Activated CD8-positive, alpha-beta memory T cell treated with anti-CD3 and anti-CD28 coated beads, Interleukin-2, amount 50 U/mL, for 24 hours (primary cell): ENCODE measurements at regions not wholly inside any gene's neighbourhood (a gene's known extent, or its start where the extent isn't known, plus 50 kb on each side); places are given as distances from the start of the nearest gene placed in this dataset.
"Not testable (repeated sequence)": the region's sequence is repeated elsewhere in the genome, so short reads cannot be mapped to it uniquely, and the experiment has no call there.

Source experiments
- DNase-seq: peaks from one replicate; pipeline ENCODE4 v3.0.0-alpha.2; 2020; ENCODE audit errors: extremely low read depth

DNA sequence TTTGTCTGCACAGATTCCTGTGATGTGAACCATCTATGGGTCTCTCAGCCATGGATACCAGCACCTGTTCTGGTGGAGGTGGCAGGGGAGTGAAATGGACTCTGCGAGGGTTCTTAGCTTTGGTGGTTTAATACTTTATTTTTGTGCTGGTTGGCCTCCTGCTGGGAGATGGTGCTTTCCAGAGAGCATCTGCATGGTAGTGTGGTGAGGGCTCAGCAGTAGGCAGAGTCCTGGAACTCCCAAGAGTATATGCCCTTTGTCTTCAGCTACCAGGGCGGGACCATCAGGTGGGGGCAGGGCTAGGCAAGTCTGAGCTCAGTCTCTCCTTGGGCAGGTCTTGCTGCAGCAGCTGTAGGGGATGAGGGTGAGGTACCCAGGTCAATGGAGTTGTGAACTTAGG lies 97.5 kb upstream of the TRIM2 start:
- DNase-seq, result not testable (repeated sequence)

DNA sequence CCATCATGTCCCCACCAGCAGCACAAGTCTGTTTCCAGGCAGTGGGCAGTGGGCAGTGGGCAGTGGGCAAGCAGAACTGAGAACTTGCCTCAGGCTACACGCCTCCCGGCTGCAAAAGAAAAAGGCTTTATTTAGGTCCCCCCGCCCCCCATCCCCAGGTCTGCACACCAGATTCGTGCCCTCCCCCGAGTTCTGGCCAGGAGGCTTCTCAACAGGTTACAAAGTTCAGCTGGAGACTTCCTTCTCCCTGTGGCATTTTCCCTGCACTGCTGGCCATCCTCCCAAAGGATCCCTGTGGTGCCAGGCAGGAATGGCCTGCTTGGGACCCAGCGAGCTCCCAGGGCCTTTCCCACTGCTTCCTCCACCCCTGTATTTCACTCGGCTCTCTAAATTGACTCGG lies 97.0 kb upstream of the TRIM2 start:
- DNase-seq, result no peak

DNA sequence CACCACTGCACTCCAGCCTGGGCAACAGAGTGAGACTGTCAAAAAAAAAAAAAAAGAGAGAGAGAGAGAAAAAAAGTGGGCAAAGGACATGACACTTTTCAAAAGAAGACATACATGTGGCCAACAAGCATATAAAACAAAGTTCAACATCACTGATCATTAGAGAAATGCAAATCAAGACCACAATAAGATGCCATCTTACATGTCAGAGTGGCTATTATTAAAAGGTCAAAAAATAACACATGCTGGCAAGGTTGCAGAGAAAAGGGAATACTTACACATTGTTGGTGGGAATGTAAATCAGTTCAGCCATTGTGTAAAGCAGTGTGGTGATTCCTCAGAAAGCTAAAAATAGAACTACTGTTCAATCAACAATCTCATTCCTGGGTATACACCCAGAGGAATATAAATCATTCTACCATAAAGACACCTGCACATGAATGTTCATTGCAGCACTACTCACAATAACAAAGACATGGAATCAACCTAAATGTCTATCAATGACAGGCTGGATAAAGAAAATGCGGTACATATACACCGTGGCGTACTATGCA lies 94.9 kb upstream of the TRIM2 start:
- DNase-seq, result no peak

DNA sequence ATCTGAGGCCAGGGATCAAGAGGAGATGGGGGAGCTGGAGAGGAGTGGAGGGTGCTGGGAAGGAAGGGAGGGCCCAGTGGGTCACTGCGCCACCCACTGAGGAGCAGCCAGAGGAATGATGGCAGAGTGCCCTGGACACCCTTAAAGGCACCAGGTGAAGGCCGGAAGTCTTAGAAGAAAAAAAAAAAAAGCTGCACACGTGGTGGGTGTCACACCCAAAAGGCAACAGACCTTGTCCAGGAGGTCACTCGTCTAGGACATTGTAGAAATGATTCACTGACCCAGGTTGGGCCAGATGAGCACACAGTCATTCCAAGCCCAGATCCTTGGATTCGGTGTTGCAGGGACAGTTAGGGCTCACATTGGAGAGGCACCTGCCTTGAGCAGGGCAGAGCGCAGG lies 93.5 kb upstream of the TRIM2 start:
- no peak for DNase-seq

- no peak for DNase-seq
Observed at GRCh38 chr4:153111426-153112040, 92.7 kb upstream of the TRIM2 start.

- DNase-seq, result no peak
Observed at GRCh38 chr4:153112041-153112441, 92.2 kb upstream of the TRIM2 start.

- no peak for DNase-seq
Observed at GRCh38 chr4:153113061-153113837, 91.0 kb upstream of the TRIM2 start.

GRCh38 chr4:153113838-153114105 lies 90.5 kb upstream of the TRIM2 start:
- DNase-seq, result no peak

GRCh38 chr4:153114771-153115321 lies 89.4 kb upstream of the TRIM2 start:
- DNase-seq, result peak; percentile 27

DNA sequence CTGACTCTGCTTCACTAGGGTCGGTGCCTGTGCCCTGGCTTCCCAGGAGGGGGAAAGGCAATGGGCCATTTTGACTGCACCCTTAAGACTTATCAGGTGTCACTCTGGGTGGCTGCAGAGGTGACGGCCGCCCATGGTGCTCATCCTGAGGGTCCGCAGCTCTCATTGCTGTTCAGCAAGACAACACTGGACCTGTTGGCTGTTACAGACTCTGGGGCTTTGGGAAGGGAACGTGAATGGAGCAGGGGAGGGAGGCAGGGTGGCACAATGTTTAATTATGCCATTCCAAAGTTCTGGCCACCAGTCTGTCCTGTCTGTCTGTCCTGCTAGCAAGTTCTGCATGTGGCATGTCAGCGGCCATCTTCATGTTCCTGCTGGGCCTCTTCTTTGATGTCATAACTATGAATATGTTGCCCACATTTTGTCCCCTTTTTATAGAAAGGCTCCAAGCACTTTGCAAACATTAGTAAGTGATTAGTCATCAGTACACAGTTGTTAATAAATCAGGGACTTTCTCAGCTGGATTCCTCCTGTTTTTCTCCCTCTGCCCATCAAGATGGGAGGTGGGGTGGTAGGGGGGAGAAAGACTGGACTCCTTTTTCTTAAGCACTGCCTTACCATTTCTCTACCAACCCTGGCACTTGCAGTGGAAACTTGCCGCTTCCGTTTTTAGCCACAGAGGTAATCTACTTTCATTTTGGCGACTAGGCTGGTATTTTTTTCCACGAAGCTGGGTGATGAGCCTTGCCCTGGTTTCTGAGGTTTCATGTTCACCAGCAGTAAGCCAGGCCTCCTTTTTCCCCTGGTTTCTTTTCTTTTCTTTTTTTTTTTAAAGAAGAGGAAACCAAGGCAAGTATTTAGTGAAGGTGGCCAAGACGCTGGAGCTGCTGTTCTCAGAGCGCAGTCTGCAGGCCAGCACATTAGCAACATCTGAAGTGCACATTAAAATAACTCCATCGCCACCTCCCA lies 88.6 kb upstream of the TRIM2 start:
- DNase-seq, result peak; percentile 44

GRCh38 chr4:153116291-153116680 lies 88.0 kb upstream of the TRIM2 start:
- no peak for DNase-seq

DNA sequence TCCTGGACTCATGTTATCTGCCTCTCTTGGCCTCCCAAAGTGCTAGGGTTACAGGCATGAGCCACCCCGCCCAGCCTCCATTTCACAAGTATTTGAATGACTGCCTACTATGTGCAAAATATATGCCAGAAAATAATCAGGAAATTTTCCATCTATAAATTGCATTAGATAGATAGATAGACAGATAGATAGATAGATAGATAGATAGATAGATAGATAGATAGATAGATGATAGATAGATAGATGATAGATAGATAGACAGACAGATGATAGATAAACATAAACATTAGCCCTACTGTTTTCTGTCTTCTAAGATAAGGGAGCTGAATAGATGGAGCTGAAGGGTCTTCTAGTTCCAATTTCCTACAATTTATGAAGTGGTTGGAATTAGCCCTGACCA lies 87.4 kb upstream of the TRIM2 start:
- DNase-seq, result no peak

GRCh38 chr4:153117554-153117953 lies 86.7 kb upstream of the TRIM2 start:
- DNase-seq, result no peak

GRCh38 chr4:153119626-153120025 lies 84.6 kb upstream of the TRIM2 start:
- no peak for DNase-seq

DNA sequence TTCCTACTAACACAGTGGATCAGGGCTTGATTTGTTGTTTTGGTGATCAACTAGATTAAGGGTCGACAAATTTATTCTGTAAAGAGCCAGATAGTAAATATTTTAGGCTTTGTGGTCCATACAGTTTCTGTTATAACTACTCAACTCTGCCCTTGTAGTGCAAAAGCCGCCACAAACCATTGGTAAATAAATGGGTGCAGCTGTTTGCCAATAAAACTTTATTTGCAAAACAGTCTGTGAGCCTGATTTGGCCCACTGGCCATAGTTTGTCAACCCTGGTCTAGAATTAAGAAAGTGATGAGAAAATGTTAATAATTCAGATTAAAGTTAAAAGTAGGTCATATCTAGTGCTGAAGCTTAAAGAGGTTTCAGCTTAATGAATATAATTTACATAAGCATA lies 84.0 kb upstream of the TRIM2 start:
- DNase-seq, result no peak

DNA sequence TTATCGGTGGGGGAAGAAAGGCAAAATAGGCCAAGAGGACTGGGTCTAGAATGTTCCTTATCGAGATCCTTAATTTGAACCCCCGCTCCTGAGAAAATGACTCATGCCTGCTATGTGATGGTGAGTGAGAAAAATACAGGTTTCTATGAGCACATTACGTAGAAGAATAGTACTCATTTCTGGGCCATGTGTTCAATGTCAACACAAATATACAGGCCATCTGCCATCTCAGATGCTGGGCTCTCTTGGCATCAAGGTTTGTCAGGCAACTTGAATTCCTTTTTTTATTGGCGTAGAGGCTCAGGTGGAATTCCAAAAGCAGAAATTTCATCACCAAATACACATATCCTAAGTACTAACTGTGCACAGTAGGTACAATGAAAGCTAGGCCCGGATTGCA lies 81.4 kb upstream of the TRIM2 start:
- DNase-seq, result no peak

- no peak for DNase-seq
Observed at GRCh38 chr4:153126137-153126536, 78.1 kb upstream of the TRIM2 start.

GRCh38 chr4:153127760-153128494 lies 76.3 kb upstream of the TRIM2 start:
- DNase-seq, result peak; percentile 59

- no peak for DNase-seq
Observed at GRCh38 chr4:153131596-153131995, 72.6 kb upstream of the TRIM2 start.

- no peak for DNase-seq
Observed at GRCh38 chr4:153137159-153137558, 67.1 kb upstream of the TRIM2 start.
